ENCODE measurements at regions not wholly inside any gene's neighbourhood (a gene's known extent, or its start where the extent isn't known, plus 50 kb on each side); places are given as distances from the start of the nearest gene placed in this dataset.
"Not testable (repeated sequence)": the region's sequence is repeated elsewhere in the genome, so short reads cannot be mapped to it uniquely, and the experiment has no call there.

- H3K27ac ChIP-seq: no peak overlapping the region
- TF ChIP-seq CTCF (IDR thresholded peaks at IDR 0.05): no peak
- TF ChIP-seq ZFX (IDR thresholded peaks at IDR 0.05; ENCODE audit: borderline replicate concordance): no peak
Measured at GRCh38 chr10:20552382-20552781, 344.7 kb downstream of the NEBL start.

GRCh38 chr10:20551761-20552160, 345.4 kb downstream of the NEBL start:
- no peak overlapping the region for H3K27ac ChIP-seq
- no peak for TF ChIP-seq CTCF (IDR thresholded peaks at IDR 0.05)
- no peak for TF ChIP-seq ZFX (IDR thresholded peaks at IDR 0.05; ENCODE audit: borderline replicate concordance)

- no peak overlapping the region for H3K27ac ChIP-seq
- TF ChIP-seq ZFX (IDR thresholded peaks at IDR 0.05; ENCODE audit: borderline replicate concordance): no peak
- TF ChIP-seq CTCF (IDR thresholded peaks at IDR 0.05): no peak
Measured at GRCh38 chr10:20535897-20536881, 360.9 kb downstream of the NEBL start.

- H3K27ac ChIP-seq: not testable (repeated sequence)
- peak; percentile 28 for TF ChIP-seq CTCF (IDR thresholded peaks at IDR 0.05)
Measured at GRCh38 chr10:20531241-20531883, 365.7 kb downstream of the NEBL start.

- TF ChIP-seq ZFX (IDR thresholded peaks at IDR 0.05; ENCODE audit: borderline replicate concordance): no peak
- no peak for TF ChIP-seq CTCF (IDR thresholded peaks at IDR 0.05)
- H3K27ac ChIP-seq: no peak overlapping the region
Measured at GRCh38 chr10:20521186-20521585, 375.9 kb downstream of the NEBL start.

GRCh38 chr10:20515654-20516053, 381.5 kb downstream of the NEBL start:
- H3K27ac ChIP-seq: no peak overlapping the region
- TF ChIP-seq ZFX (IDR thresholded peaks at IDR 0.05; ENCODE audit: borderline replicate concordance) (no peak), CTCF (IDR thresholded peaks at IDR 0.05) (no peak)

GRCh38 chr10:20512631-20513030, 384.5 kb downstream of the NEBL start:
- TF ChIP-seq ZFX (IDR thresholded peaks at IDR 0.05; ENCODE audit: borderline replicate concordance): no peak
- TF ChIP-seq CTCF (IDR thresholded peaks at IDR 0.05): no peak
- H3K27ac ChIP-seq: no peak overlapping the region
